ENCODE measurements at regions not wholly inside any gene's neighbourhood (a gene's known extent, or its start where the extent isn't known, plus 50 kb on each side); places are given as distances from the start of the nearest gene placed in this dataset.

DNA sequence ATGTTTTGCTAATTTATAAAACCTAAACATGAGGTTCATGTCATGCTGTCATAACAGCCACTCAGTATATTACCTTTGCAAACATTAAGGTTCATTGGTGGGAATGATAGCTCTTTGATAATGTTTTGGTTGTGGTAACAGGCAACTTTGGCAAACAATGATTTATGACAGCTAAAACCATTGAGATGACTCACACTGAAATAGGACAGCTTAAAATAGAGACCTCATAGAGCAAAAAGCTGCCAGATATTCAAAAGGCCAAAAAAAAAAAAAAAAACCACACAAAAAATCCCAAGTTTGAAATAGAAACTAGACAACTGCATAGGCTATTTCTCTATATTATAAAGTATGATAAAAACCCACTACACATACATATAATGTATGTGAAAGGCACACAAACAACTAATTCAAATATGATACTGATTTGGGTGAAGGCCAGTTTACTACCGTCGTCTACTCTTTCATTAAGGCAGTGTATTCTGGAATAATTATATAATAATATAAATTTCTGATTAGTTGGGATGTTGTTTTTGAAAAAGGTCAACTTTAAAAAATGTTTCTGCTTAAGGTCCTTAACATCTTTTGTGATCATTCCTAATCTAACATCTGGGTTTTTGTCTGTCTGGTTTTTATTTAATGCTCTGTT is 646.0 kb upstream of the PITX2 start:
- Histone ChIP-seq H3K9me3 (ENCODE audit: control insufficient read depth in 4 of 4, low read length in 3 of 4) (no peaks in the 10 kb centered on the region), H3K9ac (ENCODE audit: low read depth in 1 of 2, low read length in 2 of 2) (no peak overlapping the region), H3K4me1 (ENCODE audit: control insufficient read depth in 4 of 4, insufficient read depth in 4 of 4, low read length in 3 of 4) (peaks cover 0 to 1% (median 0%) of the 10 kb centered on the region in 4 donors), H3K27me3 (ENCODE audit: control insufficient read depth in 4 of 4, insufficient read depth in 4 of 4, low read length in 3 of 4) (peaks cover 0 to 8% (median 4%) of the 10 kb centered on the region in 4 donors), H3K36me3 (ENCODE audit: control insufficient read depth in 4 of 4, insufficient read depth in 3 of 4, low read depth in 1 of 4, low read length in 3 of 4) (no peaks in the 10 kb centered on the region), H3K27ac (ENCODE audit: low read depth in 1 of 2, low read length in 2 of 2) (no peak overlapping the region), H3K4me3 (ENCODE audit: low read depth in 1 of 3, low read length in 3 of 3) (no peak overlapping the region)
- no peak for DNase-seq (ENCODE audit: low spot score)
- WGBS = 76% methylated on average over 2 of the region's 2 CpGs
- no peak for TF ChIP-seq TAF1 (conservative IDR thresholded peaks at IDR 0.05)
- TF ChIP-seq, protein P1, sequence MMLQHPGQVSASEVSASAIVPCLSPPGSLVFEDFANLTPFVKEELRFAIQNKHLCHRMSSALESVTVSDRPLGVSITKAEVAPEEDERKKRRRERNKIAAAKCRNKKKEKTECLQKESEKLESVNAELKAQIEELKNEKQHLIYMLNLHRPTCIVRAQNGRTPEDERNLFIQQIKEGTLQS (IDR thresholded peaks at IDR 0.05) = no peak
- TF ChIP-seq FOXA1 (IDR thresholded peaks at IDR 0.05) = no peak
- TF ChIP-seq, protein P2, sequence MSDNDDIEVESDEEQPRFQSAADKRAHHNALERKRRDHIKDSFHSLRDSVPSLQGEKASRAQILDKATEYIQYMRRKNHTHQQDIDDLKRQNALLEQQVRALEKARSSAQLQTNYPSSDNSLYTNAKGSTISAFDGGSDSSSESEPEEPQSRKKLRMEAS (IDR thresholded peaks at IDR 0.05) = no peak
- no peak for TF ChIP-seq HNF4G (IDR thresholded peaks at IDR 0.05)
- TF ChIP-seq, protein P3, sequence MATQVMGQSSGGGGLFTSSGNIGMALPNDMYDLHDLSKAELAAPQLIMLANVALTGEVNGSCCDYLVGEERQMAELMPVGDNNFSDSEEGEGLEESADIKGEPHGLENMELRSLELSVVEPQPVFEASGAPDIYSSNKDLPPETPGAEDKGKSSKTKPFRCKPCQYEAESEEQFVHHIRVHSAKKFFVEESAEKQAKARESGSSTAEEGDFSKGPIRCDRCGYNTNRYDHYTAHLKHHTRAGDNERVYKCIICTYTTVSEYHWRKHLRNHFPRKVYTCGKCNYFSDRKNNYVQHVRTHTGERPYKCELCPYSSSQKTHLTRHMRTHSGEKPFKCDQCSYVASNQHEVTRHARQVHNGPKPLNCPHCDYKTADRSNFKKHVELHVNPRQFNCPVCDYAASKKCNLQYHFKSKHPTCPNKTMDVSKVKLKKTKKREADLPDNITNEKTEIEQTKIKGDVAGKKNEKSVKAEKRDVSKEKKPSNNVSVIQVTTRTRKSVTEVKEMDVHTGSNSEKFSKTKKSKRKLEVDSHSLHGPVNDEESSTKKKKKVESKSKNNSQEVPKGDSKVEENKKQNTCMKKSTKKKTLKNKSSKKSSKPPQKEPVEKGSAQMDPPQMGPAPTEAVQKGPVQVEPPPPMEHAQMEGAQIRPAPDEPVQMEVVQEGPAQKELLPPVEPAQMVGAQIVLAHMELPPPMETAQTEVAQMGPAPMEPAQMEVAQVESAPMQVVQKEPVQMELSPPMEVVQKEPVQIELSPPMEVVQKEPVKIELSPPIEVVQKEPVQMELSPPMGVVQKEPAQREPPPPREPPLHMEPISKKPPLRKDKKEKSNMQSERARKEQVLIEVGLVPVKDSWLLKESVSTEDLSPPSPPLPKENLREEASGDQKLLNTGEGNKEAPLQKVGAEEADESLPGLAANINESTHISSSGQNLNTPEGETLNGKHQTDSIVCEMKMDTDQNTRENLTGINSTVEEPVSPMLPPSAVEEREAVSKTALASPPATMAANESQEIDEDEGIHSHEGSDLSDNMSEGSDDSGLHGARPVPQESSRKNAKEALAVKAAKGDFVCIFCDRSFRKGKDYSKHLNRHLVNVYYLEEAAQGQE (IDR thresholded peaks at IDR 0.05) = no peak
- no peak for TF ChIP-seq GABPA (IDR thresholded peaks at IDR 0.05 in 1 of 2, conservative IDR thresholded peaks at IDR 0.05 in 1 of 2)

GRCh38 chr4:111269439-111269838 is 646.6 kb upstream of the PITX2 start:
- Histone ChIP-seq H3K27me3 (ENCODE audit: control insufficient read depth in 4 of 4, insufficient read depth in 4 of 4, low read length in 3 of 4) (peaks cover 0 to 8% (median 2%) of the 10 kb centered on the region in 4 donors), H3K4me3 (ENCODE audit: low read depth in 1 of 3, low read length in 3 of 3) (no peak overlapping the region), H3K4me1 (ENCODE audit: control insufficient read depth in 4 of 4, insufficient read depth in 4 of 4, low read length in 3 of 4) (peaks cover 0 to 1% (median 0%) of the 10 kb centered on the region in 4 donors), H3K36me3 (ENCODE audit: control insufficient read depth in 4 of 4, insufficient read depth in 3 of 4, low read depth in 1 of 4, low read length in 3 of 4) (no peaks in the 10 kb centered on the region), H3K27ac (ENCODE audit: low read depth in 1 of 2, low read length in 2 of 2) (no peak overlapping the region), H3K9me3 (ENCODE audit: control insufficient read depth in 4 of 4, low read length in 3 of 4) (no peaks in the 10 kb centered on the region), H3K9ac (ENCODE audit: low read depth in 1 of 2, low read length in 2 of 2) (no peak overlapping the region)
- TF ChIP-seq EGR1 (IDR thresholded peaks at IDR 0.05; ENCODE audit: low read depth in 2 of 2) (no peak), FOXA1 (IDR thresholded peaks at IDR 0.05) (no peak), JUND (IDR thresholded peaks at IDR 0.05) (no peak), HNF4G (IDR thresholded peaks at IDR 0.05) (no peak), CTCF (IDR thresholded peaks at IDR 0.05; ENCODE audit: low read depth, low read length, missing input control) (no peak)
- TF ChIP-seq, protein P4, sequence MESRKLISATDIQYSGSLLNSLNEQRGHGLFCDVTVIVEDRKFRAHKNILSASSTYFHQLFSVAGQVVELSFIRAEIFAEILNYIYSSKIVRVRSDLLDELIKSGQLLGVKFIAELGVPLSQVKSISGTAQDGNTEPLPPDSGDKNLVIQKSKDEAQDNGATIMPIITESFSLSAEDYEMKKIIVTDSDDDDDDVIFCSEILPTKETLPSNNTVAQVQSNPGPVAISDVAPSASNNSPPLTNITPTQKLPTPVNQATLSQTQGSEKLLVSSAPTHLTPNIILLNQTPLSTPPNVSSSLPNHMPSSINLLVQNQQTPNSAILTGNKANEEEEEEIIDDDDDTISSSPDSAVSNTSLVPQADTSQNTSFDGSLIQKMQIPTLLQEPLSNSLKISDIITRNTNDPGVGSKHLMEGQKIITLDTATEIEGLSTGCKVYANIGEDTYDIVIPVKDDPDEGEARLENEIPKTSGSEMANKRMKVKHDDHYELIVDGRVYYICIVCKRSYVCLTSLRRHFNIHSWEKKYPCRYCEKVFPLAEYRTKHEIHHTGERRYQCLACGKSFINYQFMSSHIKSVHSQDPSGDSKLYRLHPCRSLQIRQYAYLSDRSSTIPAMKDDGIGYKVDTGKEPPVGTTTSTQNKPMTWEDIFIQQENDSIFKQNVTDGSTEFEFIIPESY (IDR thresholded peaks at IDR 0.05) = no peak
- WGBS = 39% methylated on average over 2 of the region's 2 CpGs
- DNase-seq (ENCODE audit: low spot score) = no peak

Data from liver (tissue), 8 donors.